ENCODE measurements at regions not wholly inside any gene's neighbourhood (a gene's known extent, or its start where the extent isn't known, plus 50 kb on each side); places are given as distances from the start of the nearest gene placed in this dataset.
"Not testable (repeated sequence)": the region's sequence is repeated elsewhere in the genome, so short reads cannot be mapped to it uniquely, and the experiment has no call there.

DNA sequence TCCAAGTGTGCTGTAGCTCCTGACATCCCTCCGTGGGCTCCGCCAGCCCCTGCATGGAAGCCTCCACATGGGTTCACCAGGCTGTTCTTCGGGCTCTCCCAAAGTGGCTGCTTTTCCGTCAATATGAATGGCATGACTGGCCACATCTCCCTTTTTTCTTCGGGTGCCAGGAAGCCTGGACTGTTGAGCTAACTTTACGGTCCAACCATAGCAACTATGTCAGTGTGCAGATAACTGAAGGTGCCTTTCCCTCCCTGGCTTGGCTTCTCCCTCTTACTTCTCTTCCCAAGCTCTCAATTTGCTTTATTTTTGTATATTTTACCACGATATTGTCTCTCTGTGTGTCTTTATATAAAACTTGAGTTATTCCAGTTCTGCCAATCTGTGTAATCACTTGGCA is 54.8 kb downstream of the RNU1-4 start:
- TF ChIP-seq, protein P1, sequence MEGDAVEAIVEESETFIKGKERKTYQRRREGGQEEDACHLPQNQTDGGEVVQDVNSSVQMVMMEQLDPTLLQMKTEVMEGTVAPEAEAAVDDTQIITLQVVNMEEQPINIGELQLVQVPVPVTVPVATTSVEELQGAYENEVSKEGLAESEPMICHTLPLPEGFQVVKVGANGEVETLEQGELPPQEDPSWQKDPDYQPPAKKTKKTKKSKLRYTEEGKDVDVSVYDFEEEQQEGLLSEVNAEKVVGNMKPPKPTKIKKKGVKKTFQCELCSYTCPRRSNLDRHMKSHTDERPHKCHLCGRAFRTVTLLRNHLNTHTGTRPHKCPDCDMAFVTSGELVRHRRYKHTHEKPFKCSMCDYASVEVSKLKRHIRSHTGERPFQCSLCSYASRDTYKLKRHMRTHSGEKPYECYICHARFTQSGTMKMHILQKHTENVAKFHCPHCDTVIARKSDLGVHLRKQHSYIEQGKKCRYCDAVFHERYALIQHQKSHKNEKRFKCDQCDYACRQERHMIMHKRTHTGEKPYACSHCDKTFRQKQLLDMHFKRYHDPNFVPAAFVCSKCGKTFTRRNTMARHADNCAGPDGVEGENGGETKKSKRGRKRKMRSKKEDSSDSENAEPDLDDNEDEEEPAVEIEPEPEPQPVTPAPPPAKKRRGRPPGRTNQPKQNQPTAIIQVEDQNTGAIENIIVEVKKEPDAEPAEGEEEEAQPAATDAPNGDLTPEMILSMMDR (IDR thresholded peaks at IDR 0.05): not testable (repeated sequence)
- not testable (repeated sequence) for TF ChIP-seq CBFB (CRISPR knock-in tag; IDR thresholded peaks at IDR 0.05; ENCODE audit: low read depth); ZNF396 (CRISPR knock-in tag; IDR thresholded peaks at IDR 0.05; ENCODE audit: borderline replicate concordance)
